DND-41 (cell line): ENCODE measurements at regions not wholly inside any gene's neighbourhood (a gene's known extent, or its start where the extent isn't known, plus 50 kb on each side); places are given as distances from the start of the nearest gene placed in this dataset.
A peak's percentile ranks its signal among the peaks of the same experiment; 100 is the strongest.

Source experiments
- ATAC-seq: fragments of 200-7000 bp; cut with Tn5 transposase; 3 replicates; pipeline ENCODE4 v1.9.1; 2021; ENCODE audit warnings: low read depth; ENCODE audit not compliant: insufficient read depth
- DNase-seq: peaks from one replicate; pipeline ENCODE4 v3.0.0-alpha.2; 2020
- H2AFZ ChIP-seq: 2 replicates; pipeline ENCODE4 v1.6.0; 2012; ENCODE audit warnings: low read depth, low read length
- H3K27ac ChIP-seq: 2 replicates; pipeline ENCODE4 v1.5.1; 2012; ENCODE audit warnings: low read length, inconsistent platforms
- H3K27me3 ChIP-seq: fragments of 200-600 bp; sonication (generic); 2 replicates; pipeline ENCODE4 v1.6.0; 2012; ENCODE audit warnings: low read length, mild to moderate bottlenecking, inconsistent platforms; ENCODE audit not compliant: insufficient read depth, poor library complexity
- H3K36me3 ChIP-seq: 2 replicates; pipeline ENCODE4 v1.5.1; 2012; ENCODE audit warnings: low read length, inconsistent platforms; ENCODE audit not compliant: insufficient read depth
- H3K4me1 ChIP-seq: 2 replicates; pipeline ENCODE4 v1.5.1; 2012; ENCODE audit warnings: mild to moderate bottlenecking, low read length; ENCODE audit not compliant: insufficient read depth
- H3K4me2 ChIP-seq: 2 replicates; pipeline ENCODE4 v1.6.0; 2012; ENCODE audit warnings: mild to moderate bottlenecking, moderate library complexity, low read length, inconsistent platforms; ENCODE audit not compliant: insufficient read depth
- H3K4me3 ChIP-seq, 2 experiments: fragments of 200-600 bp in 1 of 2; shearing (Covaris generic) in 1 of 2; 2 replicates each; pipeline ENCODE4 v1.5.1; 2012 to 2016; ENCODE audit warnings: inconsistent platforms in 2 of 2, low read length in 2 of 2, mild to moderate bottlenecking in 2 of 2, low read depth in 1 of 2, moderate library complexity in 1 of 2
- H3K79me2 ChIP-seq: 2 replicates; pipeline ENCODE4 v1.6.0; 2012; ENCODE audit warnings: low read length, inconsistent platforms; ENCODE audit not compliant: insufficient read depth
- H3K9ac ChIP-seq: 2 replicates; pipeline ENCODE4 v1.6.0; 2012; ENCODE audit warnings: low read depth, mild to moderate bottlenecking, inconsistent platforms, low read length, moderate library complexity
- H3K9me3 ChIP-seq: 2 replicates; pipeline ENCODE4 v1.5.1; 2012; ENCODE audit warnings: low read length, moderate library complexity, mild to moderate bottlenecking, inconsistent platforms; ENCODE audit not compliant: insufficient read depth, severe bottlenecking
- H4K20me1 ChIP-seq: 2 replicates; pipeline ENCODE4 v1.6.0; 2012; ENCODE audit warnings: low read length; ENCODE audit not compliant: insufficient read depth
- EZH2 ChIP-seq: IDR thresholded peaks from 3 replicates; pipeline ENCODE4 v1.6.1; 2012; ENCODE audit warnings: borderline replicate concordance, low read depth, mild to moderate bottlenecking, moderate library complexity, low read length, inconsistent platforms; ENCODE audit not compliant: severe bottlenecking
- TF ChIP-seq, protein P1 (sequence below): IDR thresholded peaks from 2 replicates; pipeline ENCODE4 v1.5.1; 2012; ENCODE audit warnings: borderline replicate concordance, low read length, moderate library complexity, mild to moderate bottlenecking; ENCODE audit not compliant: poor library complexity, severe bottlenecking; ENCODE audit errors: extremely low read depth

- DNase-seq (no peak), ATAC-seq (no peak)
- Histone ChIP-seq H3K4me1 (peaks cover 66% of the 10 kb centered on the region), H2AFZ (no peak overlapping the region), H3K9me3 (no peaks in the 10 kb centered on the region), H4K20me1 (no peaks in the 10 kb centered on the region), H3K36me3 (no peaks in the 10 kb centered on the region), H3K4me3 (no peak overlapping the region), H3K4me2 (no peak overlapping the region), H3K9ac (no peak overlapping the region), H3K79me2 (no peaks in the 10 kb centered on the region), H3K27me3 (no peaks in the 10 kb centered on the region), H3K27ac (no peak overlapping the region)
- TF ChIP-seq, protein P1, sequence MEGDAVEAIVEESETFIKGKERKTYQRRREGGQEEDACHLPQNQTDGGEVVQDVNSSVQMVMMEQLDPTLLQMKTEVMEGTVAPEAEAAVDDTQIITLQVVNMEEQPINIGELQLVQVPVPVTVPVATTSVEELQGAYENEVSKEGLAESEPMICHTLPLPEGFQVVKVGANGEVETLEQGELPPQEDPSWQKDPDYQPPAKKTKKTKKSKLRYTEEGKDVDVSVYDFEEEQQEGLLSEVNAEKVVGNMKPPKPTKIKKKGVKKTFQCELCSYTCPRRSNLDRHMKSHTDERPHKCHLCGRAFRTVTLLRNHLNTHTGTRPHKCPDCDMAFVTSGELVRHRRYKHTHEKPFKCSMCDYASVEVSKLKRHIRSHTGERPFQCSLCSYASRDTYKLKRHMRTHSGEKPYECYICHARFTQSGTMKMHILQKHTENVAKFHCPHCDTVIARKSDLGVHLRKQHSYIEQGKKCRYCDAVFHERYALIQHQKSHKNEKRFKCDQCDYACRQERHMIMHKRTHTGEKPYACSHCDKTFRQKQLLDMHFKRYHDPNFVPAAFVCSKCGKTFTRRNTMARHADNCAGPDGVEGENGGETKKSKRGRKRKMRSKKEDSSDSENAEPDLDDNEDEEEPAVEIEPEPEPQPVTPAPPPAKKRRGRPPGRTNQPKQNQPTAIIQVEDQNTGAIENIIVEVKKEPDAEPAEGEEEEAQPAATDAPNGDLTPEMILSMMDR = no peak
- TF ChIP-seq EZH2 = no peak
Observed at GRCh38 chr3:177600411-177600810, 403.1 kb upstream of the TBL1XR1 start.

- peaks cover 59% of the 10 kb centered on the region for H3K4me1 ChIP-seq
Observed at GRCh38 chr3:177601152-177601551, 403.9 kb upstream of the TBL1XR1 start.

DNA sequence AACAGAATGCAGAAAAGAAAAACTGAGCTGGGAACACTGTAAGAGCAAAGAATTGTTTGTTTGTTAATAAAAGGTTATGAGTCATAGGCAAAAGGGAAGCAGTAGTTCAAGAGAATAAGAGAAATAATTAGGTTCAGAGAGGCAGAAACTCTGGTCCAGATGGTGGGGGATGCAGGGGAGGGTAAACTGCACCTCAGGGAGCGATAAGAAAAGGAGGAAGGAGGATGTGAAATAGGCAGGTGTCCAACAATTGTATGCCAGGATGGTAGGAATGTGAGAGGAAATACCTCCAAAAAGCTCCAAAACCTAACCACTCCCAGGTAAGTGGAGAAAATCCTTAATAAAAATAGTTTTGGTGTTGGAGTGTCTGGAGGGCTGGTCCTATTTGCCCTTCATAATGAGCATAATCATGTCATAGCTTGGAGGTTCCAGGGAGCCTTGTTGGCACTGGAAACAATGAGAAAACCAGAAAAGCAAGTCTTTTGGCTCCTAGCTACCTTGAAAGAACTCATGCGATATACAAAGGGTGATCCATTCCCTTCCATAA lies 405.4 kb upstream of the TBL1XR1 start:
- Histone ChIP-seq H3K4me2 (no peak overlapping the region), H3K79me2 (no peaks in the 10 kb centered on the region), H3K4me3 (no peak overlapping the region), H3K9me3 (no peaks in the 10 kb centered on the region), H3K4me1 (peaks cover 44% of the 10 kb centered on the region), H2AFZ (no peak overlapping the region), H3K9ac (no peak overlapping the region), H4K20me1 (no peaks in the 10 kb centered on the region), H3K27me3 (no peaks in the 10 kb centered on the region), H3K27ac (no peak overlapping the region), H3K36me3 (no peaks in the 10 kb centered on the region)
- ATAC-seq = no peak
- no peak for TF ChIP-seq EZH2
- TF ChIP-seq, protein P1 = no peak
- no peak for DNase-seq

More at GRCh38 chr3:177601152-177601551, 403.9 kb upstream of the TBL1XR1 start:
- Histone ChIP-seq H3K4me3 (no peak overlapping the region), H3K27ac (peak overlapping the region; percentile 1; the same call in 1 of the 2 replicates), H3K27me3 (no peaks in the 10 kb centered on the region), H3K79me2 (no peaks in the 10 kb centered on the region), H3K36me3 (no peaks in the 10 kb centered on the region), H3K4me2 (no peak overlapping the region), H3K9me3 (no peaks in the 10 kb centered on the region), H2AFZ (no peak overlapping the region), H3K9ac (no peak overlapping the region), H4K20me1 (no peaks in the 10 kb centered on the region)
- ATAC-seq (no peak), DNase-seq (no peak)
- TF ChIP-seq EZH2 = no peak
- TF ChIP-seq, protein P1 = no peak

GRCh38 chr3:177603148-177603603 lies 405.9 kb upstream of the TBL1XR1 start:
- no peak overlapping the region for H3K4me2 ChIP-seq
- no peak for DNase-seq
- no peak overlapping the region for H3K4me3 ChIP-seq
- no peak for TF ChIP-seq EZH2
- TF ChIP-seq, protein P1 = no peak
- H3K36me3 ChIP-seq = no peaks in the 10 kb centered on the region
- peaks cover 39% of the 10 kb centered on the region for H3K4me1 ChIP-seq
- H3K27me3 ChIP-seq = no peaks in the 10 kb centered on the region
- peak; percentile 26; the same call in 1 of the 3 replicates for ATAC-seq
- no peak overlapping the region for H3K9ac ChIP-seq
- H3K79me2 ChIP-seq = no peaks in the 10 kb centered on the region
- no peak overlapping the region; the same call in 1 of the 2 replicates for H3K27ac ChIP-seq
- H4K20me1 ChIP-seq = no peaks in the 10 kb centered on the region
- H3K9me3 ChIP-seq = no peaks in the 10 kb centered on the region
- H2AFZ ChIP-seq = no peak overlapping the region; the same call in 1 of the 2 replicates
